ENCODE measurements at regions not wholly inside any gene's neighbourhood (a gene's known extent, or its start where the extent isn't known, plus 50 kb on each side); places are given as distances from the start of the nearest gene placed in this dataset.

DNA sequence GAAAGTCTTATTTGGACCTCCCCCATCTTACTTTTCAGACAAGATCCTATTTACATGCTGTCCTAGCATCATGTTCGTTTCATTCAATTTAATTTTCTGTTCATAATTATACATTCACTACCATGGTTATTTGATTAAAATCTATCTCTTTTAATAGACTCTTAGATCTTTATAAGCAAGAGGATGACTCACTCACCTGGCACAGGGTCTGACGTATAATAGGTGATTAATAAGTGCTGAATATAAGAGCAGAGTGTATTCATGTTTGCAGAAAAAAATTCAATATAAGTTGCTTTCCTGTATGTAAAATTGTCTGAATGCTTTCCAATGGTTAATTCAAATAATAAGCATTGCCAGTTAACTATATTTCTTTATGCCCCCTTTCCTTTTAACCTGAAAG is 165.5 kb upstream of the CBLB start:
- TF ChIP-seq ZNF274 (IDR thresholded peaks at IDR 0.05; ENCODE audit: low read depth, low read length) (no peak), SUZ12 (IDR thresholded peaks at IDR 0.05; ENCODE audit: extremely low read depth, insufficient read depth, insufficient read length) (no peak), YY1 (IDR thresholded peaks at IDR 0.05; ENCODE audit: insufficient read depth, insufficient read length) (no peak)
- DNase-seq (ENCODE audit: low read depth, low spot score): no peak
- Histone ChIP-seq H3K4me3 (ENCODE audit: insufficient read length, low read depth) (no peak overlapping the region), H3K36me3 (ENCODE audit: insufficient read depth, insufficient read length, low read length) (no peaks in the 10 kb centered on the region), H3K9me3 (ENCODE audit: insufficient read depth, low read length) (no peaks in the 10 kb centered on the region), H3K9ac (ENCODE audit: insufficient read length, low read depth) (no peak overlapping the region), H3K27me3 (ENCODE audit: insufficient read depth, insufficient read length) (no peaks in the 10 kb centered on the region), H3K4me1 (ENCODE audit: insufficient read depth, insufficient read length) (no peaks in the 10 kb centered on the region)

DNA sequence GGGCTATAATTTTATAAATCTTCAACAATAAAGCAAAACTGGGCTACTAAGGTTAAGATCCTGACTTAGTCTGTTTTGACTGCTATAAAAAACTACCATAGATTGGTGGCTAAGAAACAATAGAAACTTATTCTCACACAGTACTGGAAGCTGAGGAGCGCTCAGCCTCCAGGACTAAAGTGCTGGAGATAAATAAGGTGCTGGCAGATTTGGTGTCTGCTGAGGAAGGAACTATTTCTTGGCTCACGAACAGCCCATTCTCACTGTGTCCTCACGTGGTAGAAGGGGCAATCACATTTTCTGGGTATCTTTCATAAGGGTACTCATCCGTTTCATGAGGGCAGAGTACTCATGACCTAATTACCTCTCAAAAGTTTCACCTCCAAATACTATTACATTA is 166.8 kb upstream of the CBLB start:
- H3K36me3 ChIP-seq (ENCODE audit: insufficient read depth, insufficient read length, low read length): no peaks in the 10 kb centered on the region
- H3K27me3 ChIP-seq (ENCODE audit: insufficient read depth, insufficient read length): no peaks in the 10 kb centered on the region
- no peak for DNase-seq (ENCODE audit: low read depth, low spot score)
- H3K4me1 ChIP-seq (ENCODE audit: insufficient read depth, insufficient read length): no peaks in the 10 kb centered on the region
- TF ChIP-seq ZNF274 (IDR thresholded peaks at IDR 0.05; ENCODE audit: low read depth, low read length) (no peak), YY1 (IDR thresholded peaks at IDR 0.05; ENCODE audit: insufficient read depth, insufficient read length) (no peak), SUZ12 (IDR thresholded peaks at IDR 0.05; ENCODE audit: extremely low read depth, insufficient read depth, insufficient read length) (no peak)
- H3K9ac ChIP-seq (ENCODE audit: insufficient read length, low read depth): no peak overlapping the region
- H3K4me3 ChIP-seq (ENCODE audit: insufficient read length, low read depth): no peak overlapping the region
- no peaks in the 10 kb centered on the region for H3K9me3 ChIP-seq (ENCODE audit: insufficient read depth, low read length)

DNA sequence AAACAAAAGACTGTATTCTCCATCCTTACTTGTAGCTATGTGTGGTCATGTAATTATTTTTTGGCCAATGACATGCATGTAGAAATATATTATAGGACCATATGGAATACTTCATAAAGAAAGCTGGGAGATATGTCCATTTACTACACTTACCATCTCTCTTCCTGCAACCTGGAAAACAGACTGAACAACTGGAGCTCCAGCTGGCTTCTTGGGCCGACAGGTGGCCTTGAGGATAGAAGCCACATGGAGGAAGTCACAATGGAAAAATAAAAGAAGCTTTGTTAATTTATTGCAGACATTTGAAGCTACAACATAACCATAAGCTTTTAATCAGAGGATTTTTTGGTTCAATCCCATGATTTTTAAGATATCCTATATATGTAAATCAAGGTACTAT is 167.9 kb upstream of the CBLB start:
- Histone ChIP-seq H3K36me3 (ENCODE audit: insufficient read depth, insufficient read length, low read length) (no peaks in the 10 kb centered on the region), H3K4me1 (ENCODE audit: insufficient read depth, insufficient read length) (no peaks in the 10 kb centered on the region), H3K4me3 (ENCODE audit: insufficient read length, low read depth) (no peak overlapping the region), H3K27me3 (ENCODE audit: insufficient read depth, insufficient read length) (no peaks in the 10 kb centered on the region), H3K9me3 (ENCODE audit: insufficient read depth, low read length) (no peaks in the 10 kb centered on the region), H3K9ac (ENCODE audit: insufficient read length, low read depth) (no peak overlapping the region)
- no peak for DNase-seq (ENCODE audit: low read depth, low spot score)
- TF ChIP-seq SUZ12 (IDR thresholded peaks at IDR 0.05; ENCODE audit: extremely low read depth, insufficient read depth, insufficient read length) (no peak), YY1 (IDR thresholded peaks at IDR 0.05; ENCODE audit: insufficient read depth, insufficient read length) (no peak), ZNF274 (IDR thresholded peaks at IDR 0.05; ENCODE audit: low read depth, low read length) (no peak)

DNA sequence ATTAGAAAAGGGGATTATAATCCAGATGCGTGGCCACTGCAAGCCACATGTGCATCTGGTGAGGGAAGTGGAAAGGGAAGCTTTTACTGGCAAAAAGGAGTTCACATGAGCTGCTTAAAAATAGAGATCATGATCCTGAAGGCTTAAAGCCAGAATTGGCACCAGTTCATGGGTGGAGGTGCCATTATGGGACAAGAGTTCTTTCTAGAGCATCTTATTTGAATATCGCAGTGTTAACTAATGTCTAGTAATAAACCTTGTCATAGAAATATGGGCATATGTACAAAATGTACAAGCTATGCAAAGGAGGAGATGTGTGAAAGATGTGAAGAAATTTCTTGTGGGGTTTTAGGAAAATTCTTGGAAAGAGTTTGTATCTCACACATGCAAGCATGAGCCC is 178.4 kb upstream of the CBLB start:
- TF ChIP-seq ZNF274 (IDR thresholded peaks at IDR 0.05; ENCODE audit: low read depth, low read length) (no peak), SUZ12 (IDR thresholded peaks at IDR 0.05; ENCODE audit: extremely low read depth, insufficient read depth, insufficient read length) (no peak), YY1 (IDR thresholded peaks at IDR 0.05; ENCODE audit: insufficient read depth, insufficient read length) (no peak)
- DNase-seq (ENCODE audit: low read depth, low spot score): no peak
- H3K9ac ChIP-seq (ENCODE audit: insufficient read length, low read depth): no peak overlapping the region

DNA sequence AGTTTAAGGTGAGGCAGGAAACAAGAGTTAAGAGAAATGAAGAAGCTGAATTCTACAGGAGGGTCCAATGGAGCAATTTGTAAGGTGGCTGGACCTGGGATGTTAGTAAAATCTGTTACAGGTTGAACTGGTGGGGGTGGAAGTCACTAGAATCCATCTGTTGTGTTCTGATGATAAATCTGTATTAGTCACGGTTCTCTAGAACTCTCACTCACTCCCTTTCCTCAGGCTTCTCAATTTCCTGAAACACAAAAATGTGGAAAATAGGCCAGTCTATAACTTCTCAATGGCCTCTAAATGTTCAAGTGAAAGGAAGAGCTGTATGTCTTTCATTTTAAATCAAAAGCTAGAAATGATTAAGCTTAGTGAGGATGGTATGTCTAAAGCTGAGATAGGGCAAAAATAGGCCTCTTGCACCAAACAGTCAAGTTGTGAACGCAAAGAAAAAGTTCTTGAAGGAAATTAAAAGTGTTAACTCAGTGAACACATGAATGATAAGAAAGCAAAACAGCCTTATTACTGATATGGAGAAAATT is 180.2 kb upstream of the CBLB start:
- Histone ChIP-seq H3K4me1 (ENCODE audit: insufficient read depth, insufficient read length) (no peaks in the 10 kb centered on the region), H3K9me3 (ENCODE audit: insufficient read depth, low read length) (no peaks in the 10 kb centered on the region), H3K9ac (ENCODE audit: insufficient read length, low read depth) (no peak overlapping the region), H3K27me3 (ENCODE audit: insufficient read depth, insufficient read length) (no peaks in the 10 kb centered on the region), H3K36me3 (ENCODE audit: insufficient read depth, insufficient read length, low read length) (no peaks in the 10 kb centered on the region), H3K4me3 (ENCODE audit: insufficient read length, low read depth) (no peak overlapping the region)
- DNase-seq (ENCODE audit: low read depth, low spot score): no peak
- TF ChIP-seq ZNF274 (IDR thresholded peaks at IDR 0.05; ENCODE audit: low read depth, low read length) (no peak), SUZ12 (IDR thresholded peaks at IDR 0.05; ENCODE audit: extremely low read depth, insufficient read depth, insufficient read length) (no peak), YY1 (IDR thresholded peaks at IDR 0.05; ENCODE audit: insufficient read depth, insufficient read length) (no peak)

More for the DNA sequence above, 178.4 kb upstream of the CBLB start:
- no peaks in the 10 kb centered on the region for H3K36me3 ChIP-seq (ENCODE audit: insufficient read depth, insufficient read length, low read length)
- H3K4me1 ChIP-seq (ENCODE audit: insufficient read depth, insufficient read length): no peaks in the 10 kb centered on the region
- no peak overlapping the region for H3K4me3 ChIP-seq (ENCODE audit: insufficient read length, low read depth)
- H3K27me3 ChIP-seq (ENCODE audit: insufficient read depth, insufficient read length): no peaks in the 10 kb centered on the region
- H3K9me3 ChIP-seq (ENCODE audit: insufficient read depth, low read length): no peaks in the 10 kb centered on the region

DNA sequence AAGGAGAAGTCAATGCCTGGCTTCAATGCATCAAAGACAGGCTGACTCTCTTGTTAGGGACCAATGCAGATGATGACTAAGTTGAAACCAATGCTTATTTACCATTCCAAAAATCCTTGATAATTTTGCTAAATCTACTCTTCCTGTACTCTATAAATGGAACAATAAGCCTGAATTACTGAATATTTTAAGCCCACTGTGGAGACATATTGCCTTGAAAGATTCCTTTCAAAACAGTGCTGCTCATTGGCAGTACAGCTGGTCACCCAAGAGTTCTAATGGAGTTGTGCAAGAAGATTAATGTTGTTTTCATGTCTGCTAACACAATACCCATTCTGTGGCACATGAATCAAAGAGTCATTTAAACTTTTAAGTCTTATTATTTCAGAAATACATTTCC is 181.0 kb upstream of the CBLB start:
- TF ChIP-seq ZNF274 (IDR thresholded peaks at IDR 0.05; ENCODE audit: low read depth, low read length) (no peak), SUZ12 (IDR thresholded peaks at IDR 0.05; ENCODE audit: extremely low read depth, insufficient read depth, insufficient read length) (no peak), YY1 (IDR thresholded peaks at IDR 0.05; ENCODE audit: insufficient read depth, insufficient read length) (no peak)
- Histone ChIP-seq H3K4me1 (ENCODE audit: insufficient read depth, insufficient read length) (no peaks in the 10 kb centered on the region), H3K36me3 (ENCODE audit: insufficient read depth, insufficient read length, low read length) (no peaks in the 10 kb centered on the region), H3K9me3 (ENCODE audit: insufficient read depth, low read length) (no peaks in the 10 kb centered on the region), H3K4me3 (ENCODE audit: insufficient read length, low read depth) (no peak overlapping the region), H3K9ac (ENCODE audit: insufficient read length, low read depth) (no peak overlapping the region), H3K27me3 (ENCODE audit: insufficient read depth, insufficient read length) (no peaks in the 10 kb centered on the region)
- DNase-seq (ENCODE audit: low read depth, low spot score): no peak

DNA sequence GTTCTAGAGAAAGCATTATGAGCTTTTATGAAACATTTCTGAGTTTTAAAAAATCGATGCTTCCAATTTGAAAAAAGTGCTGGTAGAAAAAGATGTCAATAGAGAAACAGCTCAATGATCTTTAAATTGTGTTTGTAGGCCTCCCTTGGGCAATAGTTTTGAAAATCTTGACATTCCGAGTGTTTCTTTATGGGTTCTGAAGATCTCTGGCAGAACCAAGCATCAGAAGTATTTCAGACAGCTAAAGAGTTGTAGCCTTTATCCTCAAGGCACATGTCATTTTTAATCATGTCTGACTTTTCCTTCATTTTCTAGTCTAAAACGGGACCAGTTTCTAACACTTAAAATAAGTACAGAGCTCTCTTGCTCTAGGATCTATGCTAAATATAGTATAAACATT is 188.1 kb upstream of the CBLB start:
- Histone ChIP-seq H3K36me3 (ENCODE audit: insufficient read depth, insufficient read length, low read length) (no peaks in the 10 kb centered on the region), H3K9me3 (ENCODE audit: insufficient read depth, low read length) (no peaks in the 10 kb centered on the region), H3K4me3 (ENCODE audit: insufficient read length, low read depth) (no peak overlapping the region), H3K27me3 (ENCODE audit: insufficient read depth, insufficient read length) (no peaks in the 10 kb centered on the region), H3K4me1 (ENCODE audit: insufficient read depth, insufficient read length) (no peaks in the 10 kb centered on the region), H3K9ac (ENCODE audit: insufficient read length, low read depth) (no peak overlapping the region)
- TF ChIP-seq YY1 (IDR thresholded peaks at IDR 0.05; ENCODE audit: insufficient read depth, insufficient read length) (no peak), SUZ12 (IDR thresholded peaks at IDR 0.05; ENCODE audit: extremely low read depth, insufficient read depth, insufficient read length) (no peak), ZNF274 (IDR thresholded peaks at IDR 0.05; ENCODE audit: low read depth, low read length) (no peak)
- DNase-seq (ENCODE audit: low read depth, low spot score): no peak
